Naive thymus-derived CD4-positive, alpha-beta T cell (primary cell): ENCODE measurements at regions not wholly inside any gene's neighbourhood (a gene's known extent, or its start where the extent isn't known, plus 50 kb on each side); places are given as distances from the start of the nearest gene placed in this dataset.

Experiments
- ATAC-seq: fragments of 150-1000 bp; cut with Tn5 transposase; 2 replicates; pipeline ENCODE4 v1.10.0; 2021; ENCODE audit warnings: mild to moderate bottlenecking, moderate library complexity
- CTCF ChIA-PET: fragments of 350-600 bp; sonication (Branson Sonifier 250); formaldehyde crosslinking; loops from one replicate; lab custom pipeline; 2021; ENCODE audit warnings: antibody characterized with exemption; lab: Charles Lee
- POLR2A ChIA-PET: fragments of 350-600 bp; sonication (Branson Sonifier 250); formaldehyde crosslinking; loops from one replicate; lab custom pipeline; 2021; ENCODE audit warnings: antibody characterized with exemption, inconsistent platforms; lab: Charles Lee
- DNase-seq, 9 donors: peaks; one replicate each; pipeline versions ENCODE4 v3.0.0 to v3.0.0-alpha.2; 2020 to 2022; ENCODE audit warnings: mixed read lengths in 1 of 9
- H3K27ac ChIP-seq: one replicate; pipeline ENCODE4 v1.7.0; 2013; ENCODE audit warnings: mild to moderate bottlenecking, low read depth, low read length, moderate library complexity
- H3K27me3 ChIP-seq, 2 donors: one replicate each; pipeline ENCODE4 v1.7.0; 2013; ENCODE audit warnings: low read length in 2 of 2, mild to moderate bottlenecking in 2 of 2, moderate library complexity in 2 of 2; ENCODE audit not compliant: control insufficient read depth in 2 of 2, insufficient read depth in 2 of 2
- H3K36me3 ChIP-seq, 3 experiments: 1 replicate in 2 of 3; 2 replicates in 1 of 3; pipeline ENCODE4 v1.7.0; 2013; ENCODE audit warnings: low read length in 3 of 3, mild to moderate bottlenecking in 3 of 3, moderate library complexity in 1 of 3; ENCODE audit not compliant: insufficient read depth in 3 of 3, control insufficient read depth in 2 of 3
- H3K4me1 ChIP-seq, 2 donors: one replicate each; pipeline ENCODE4 v1.7.0; 2013; ENCODE audit warnings: low read length in 2 of 2, mild to moderate bottlenecking in 2 of 2, moderate library complexity in 1 of 2; ENCODE audit not compliant: control insufficient read depth in 2 of 2, insufficient read depth in 2 of 2
- H3K4me3 ChIP-seq: 2 replicates; pipeline ENCODE4 v1.7.0; 2013; ENCODE audit warnings: mild to moderate bottlenecking, low read length
- H3K9me3 ChIP-seq, 3 experiments: 1 replicate in 2 of 3; 2 replicates in 1 of 3; pipeline ENCODE4 v1.7.0; 2013; ENCODE audit warnings: low read length in 3 of 3; ENCODE audit not compliant: control insufficient read depth in 2 of 3
- H3K27ac Mint-ChIP-seq, 9 donors: one replicate each; pipeline ENCODE4 v1.8.0; 2020 to 2022; ENCODE audit warnings: mixed read lengths in 9 of 9, mild to moderate bottlenecking in 8 of 9, moderate library complexity in 5 of 9, inconsistent platforms in 2 of 9
- H3K27me3 Mint-ChIP-seq, 5 donors: one replicate each; pipeline ENCODE4 v1.8.0; 2021 to 2022; ENCODE audit warnings: mixed read lengths in 5 of 5, mild to moderate bottlenecking in 1 of 5
- H3K36me3 Mint-ChIP-seq, 5 donors: one replicate each; pipeline ENCODE4 v1.8.0; 2020 to 2022; ENCODE audit warnings: mixed read lengths in 5 of 5, mild to moderate bottlenecking in 3 of 5, inconsistent platforms in 1 of 5
- H3K4me1 Mint-ChIP-seq, 7 donors: one replicate each; pipeline ENCODE4 v1.8.0; 2020 to 2022; ENCODE audit warnings: mixed read lengths in 7 of 7, mild to moderate bottlenecking in 3 of 7, inconsistent platforms in 1 of 7
- H3K4me3 Mint-ChIP-seq, 10 donors: one replicate each; pipeline ENCODE4 v1.8.0; 2020 to 2022; ENCODE audit warnings: mild to moderate bottlenecking in 10 of 10, mixed read lengths in 10 of 10, moderate library complexity in 6 of 10, inconsistent platforms in 2 of 10
- H3K9me3 Mint-ChIP-seq, 11 donors: one replicate each; pipeline ENCODE4 v1.8.0; 2020 to 2022; ENCODE audit warnings: mixed read lengths in 11 of 11, mild to moderate bottlenecking in 4 of 11, inconsistent platforms in 1 of 11, moderate library complexity in 1 of 11
- intact Hi-C, 2 donors: fragments of 100-400 bp; cut with micrococcal nuclease; formaldehyde crosslinking; loops; one replicate each; pipeline ENCODE4 v1.15.1; 2023

GRCh38 chr10:44164251-44164956, 220.5 kb downstream of the CXCL12 start:
- Histone ChIP-seq H3K9me3 (no peaks in the 10 kb centered on the region), H3K27ac (no peak overlapping the region), H3K4me1 (no peaks in the 10 kb centered on the region), H3K4me3 (no peak overlapping the region), H3K36me3 (no peaks in the 10 kb centered on the region), H3K27me3 (no peaks in the 10 kb centered on the region)
- Mint-ChIP-seq H3K9me3 (peaks cover 0 to 2% (median 0%) of the 10 kb centered on the region in 11 donors), H3K27ac (no peak overlapping the region), H3K36me3 (no peaks in the 10 kb centered on the region), H3K4me3 (no peak overlapping the region), H3K4me1 (no peaks in the 10 kb centered on the region), H3K27me3 (peaks cover 0 to 13% (median 4%) of the 10 kb centered on the region in 5 donors)
- no peak for DNase-seq
- ChIA-PET POLR2A (no interaction called here), CTCF (no interaction called here)
- intact Hi-C loops = no loop called here
- ATAC-seq = no peak

DNA sequence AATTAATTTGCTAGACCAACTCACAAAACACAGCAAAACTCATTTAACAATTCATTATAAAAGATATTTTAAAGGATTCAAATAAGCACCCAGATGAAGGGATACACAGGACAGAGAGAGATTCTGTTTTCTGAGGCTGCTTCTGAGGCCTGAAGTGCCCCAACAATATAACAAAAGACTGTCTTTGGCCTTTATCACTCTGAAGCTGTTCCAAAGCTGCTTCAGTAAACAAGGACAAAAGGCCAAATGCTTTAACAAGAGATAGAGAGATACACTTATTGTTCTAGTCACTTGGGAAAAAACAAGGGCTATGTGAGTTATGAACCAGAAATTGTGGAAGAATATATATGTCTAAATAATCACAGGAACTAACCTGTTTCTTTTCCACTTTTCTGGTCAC, 223.7 kb downstream of the CXCL12 start:
- no peaks in the 10 kb centered on the region for H3K4me1 Mint-ChIP-seq
- POLR2A ChIA-PET = no interaction called here
- ATAC-seq = no peak
- no peaks in the 10 kb centered on the region for H3K36me3 ChIP-seq
- no peak overlapping the region for H3K4me3 ChIP-seq
- H3K27me3 ChIP-seq = no peaks in the 10 kb centered on the region
- no peak for DNase-seq
- CTCF ChIA-PET = interaction anchor here (0.6 kb wide), 1 partner anchor 11 kb away, joined by 4 read pairs; no protein-coding TSS in a partner anchor
- H3K9me3 Mint-ChIP-seq = peaks cover 0 to 6% (median 0%) of the 10 kb centered on the region in 11 donors
- no peaks in the 10 kb centered on the region for H3K9me3 ChIP-seq
- H3K27ac Mint-ChIP-seq = no peak overlapping the region
- peaks cover 0 to 6% (median 0%) of the 10 kb centered on the region in 5 donors for H3K27me3 Mint-ChIP-seq
- H3K4me1 ChIP-seq = no peaks in the 10 kb centered on the region
- H3K27ac ChIP-seq = no peak overlapping the region
- H3K4me3 Mint-ChIP-seq = no peak overlapping the region
- intact Hi-C loops = no loop called here
- H3K36me3 Mint-ChIP-seq = peaks cover 0 to 2% (median 0%) of the 10 kb centered on the region in 5 donors

GRCh38 chr10:44157574-44157973, 227.3 kb downstream of the CXCL12 start:
- ChIA-PET CTCF (no interaction called here), POLR2A (no interaction called here)
- Histone ChIP-seq H3K36me3 (no peaks in the 10 kb centered on the region), H3K4me1 (no peaks in the 10 kb centered on the region), H3K27me3 (no peaks in the 10 kb centered on the region), H3K9me3 (no peaks in the 10 kb centered on the region), H3K4me3 (no peak overlapping the region), H3K27ac (no peak overlapping the region)
- no peak for DNase-seq
- Mint-ChIP-seq H3K27ac (no peak overlapping the region), H3K4me1 (no peaks in the 10 kb centered on the region), H3K27me3 (peaks cover 0 to 15% (median 2%) of the 10 kb centered on the region in 5 donors), H3K9me3 (peaks cover 0 to 8% (median under 1%) of the 10 kb centered on the region in 11 donors), H3K4me3 (no peak overlapping the region), H3K36me3 (peaks cover 0 to 2% (median 0%) of the 10 kb centered on the region in 5 donors)
- intact Hi-C loops = no loop called here
- ATAC-seq = no peak

- Histone ChIP-seq H3K4me3 (no peak overlapping the region), H3K27me3 (no peaks in the 10 kb centered on the region), H3K27ac (no peak overlapping the region), H3K4me1 (no peaks in the 10 kb centered on the region), H3K36me3 (no peaks in the 10 kb centered on the region), H3K9me3 (no peaks in the 10 kb centered on the region)
- Mint-ChIP-seq H3K4me3 (no peak overlapping the region), H3K36me3 (peaks cover 0 to 6% (median 0%) of the 10 kb centered on the region in 5 donors), H3K27me3 (peaks cover 2 to 36% (median 13%) of the 10 kb centered on the region in 5 donors), H3K4me1 (no peaks in the 10 kb centered on the region), H3K9me3 (peaks cover 4 to 26% (median 12%) of the 10 kb centered on the region in 11 donors), H3K27ac (no peak overlapping the region)
- ATAC-seq (no peak), DNase-seq (no peak)
- POLR2A ChIA-PET = no interaction called here
- CTCF ChIA-PET = no interaction called here
- intact Hi-C loops = no loop called here
These were observed 229.9 kb downstream of the CXCL12 start for GRCh38 chr10:44154956-44155355.

DNA sequence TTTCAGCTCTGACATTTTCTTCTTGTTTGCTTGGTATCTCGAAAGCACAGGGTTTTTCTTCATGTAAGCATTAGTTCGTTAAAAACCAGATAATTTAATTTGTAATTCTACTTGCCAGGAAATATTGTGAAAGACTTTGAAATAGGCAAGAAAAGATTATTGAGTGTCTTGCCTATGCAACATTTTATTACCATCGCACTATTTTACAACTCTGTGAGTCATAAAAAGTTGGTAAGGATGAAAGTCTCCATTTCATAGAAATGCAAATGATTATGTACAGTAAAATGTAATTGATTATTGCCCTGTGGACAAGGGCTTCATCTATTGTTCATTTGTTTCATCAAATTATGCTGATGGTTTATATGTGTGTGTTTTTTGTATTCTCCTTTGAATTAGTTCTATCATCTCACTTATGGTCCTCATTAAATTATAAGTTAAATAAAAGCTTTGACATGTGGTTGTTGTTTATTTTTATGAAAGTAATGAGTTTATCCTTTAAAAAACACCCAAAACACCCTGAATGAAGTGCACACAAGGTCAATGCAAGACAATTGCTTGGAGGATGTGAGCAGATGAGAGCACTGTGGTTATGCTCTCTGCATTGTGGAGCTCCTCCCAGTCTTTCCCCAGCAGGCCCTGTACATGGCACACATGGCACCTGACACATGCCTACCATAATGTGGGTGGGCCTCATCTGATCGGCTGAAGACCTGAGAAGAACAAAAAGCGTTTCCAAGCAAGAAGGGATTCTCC, 230.8 kb downstream of the CXCL12 start:
- no peaks in the 10 kb centered on the region for H3K36me3 ChIP-seq
- peaks cover 8 to 35% (median 13%) of the 10 kb centered on the region in 11 donors for H3K9me3 Mint-ChIP-seq
- no peak overlapping the region for H3K27ac Mint-ChIP-seq
- ChIA-PET POLR2A (no interaction called here), CTCF (no interaction called here)
- no peak overlapping the region for H3K4me3 ChIP-seq
- peaks cover 2 to 42% (median 13%) of the 10 kb centered on the region in 5 donors for H3K27me3 Mint-ChIP-seq
- ATAC-seq (no peak), DNase-seq (no peak)
- intact Hi-C loops = no loop called here
- no peaks in the 10 kb centered on the region for H3K4me1 ChIP-seq
- no peaks in the 10 kb centered on the region for H3K4me1 Mint-ChIP-seq
- no peaks in the 10 kb centered on the region for H3K27me3 ChIP-seq
- peaks cover 0 to 6% (median 0%) of the 10 kb centered on the region in 5 donors for H3K36me3 Mint-ChIP-seq
- H3K27ac ChIP-seq = no peak overlapping the region
- no peak overlapping the region for H3K4me3 Mint-ChIP-seq
- no peaks in the 10 kb centered on the region for H3K9me3 ChIP-seq

DNA sequence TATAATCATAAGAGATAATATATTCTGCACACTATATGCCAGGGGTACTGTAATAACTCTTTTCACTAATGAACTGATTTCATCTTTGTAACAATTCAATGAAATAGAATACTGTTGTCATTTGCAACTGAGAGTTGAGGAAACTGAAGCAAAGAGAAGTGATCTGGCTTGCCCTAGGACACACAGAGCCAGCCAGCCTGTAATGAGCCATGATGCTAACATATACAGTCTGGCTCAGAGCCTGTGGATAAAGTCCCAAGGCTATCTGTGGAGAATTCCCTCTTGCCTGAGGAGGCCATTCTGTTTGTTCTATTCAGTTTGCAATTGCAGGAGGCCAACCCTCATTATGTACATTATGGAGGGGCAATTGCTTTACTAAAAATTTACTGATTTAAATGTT, 241.3 kb downstream of the CXCL12 start:
- Histone ChIP-seq H3K27me3 (no peaks in the 10 kb centered on the region), H3K4me3 (no peak overlapping the region), H3K36me3 (no peaks in the 10 kb centered on the region), H3K27ac (no peak overlapping the region), H3K9me3 (no peaks in the 10 kb centered on the region), H3K4me1 (no peaks in the 10 kb centered on the region)
- ATAC-seq (no peak), DNase-seq (no peak)
- no peak overlapping the region for H3K4me3 Mint-ChIP-seq
- H3K36me3 Mint-ChIP-seq = no peaks in the 10 kb centered on the region
- H3K27me3 Mint-ChIP-seq = peaks cover 0 to 7% (median 2%) of the 10 kb centered on the region in 5 donors
- no peaks in the 10 kb centered on the region for H3K4me1 Mint-ChIP-seq
- CTCF ChIA-PET = no interaction called here
- POLR2A ChIA-PET = no interaction called here
- H3K27ac Mint-ChIP-seq = no peak overlapping the region
- intact Hi-C loops = no loop called here
- H3K9me3 Mint-ChIP-seq = peaks cover 0 to 24% (median 10%) of the 10 kb centered on the region in 11 donors
